GM21447 (cell line): ENCODE measurements at regions not wholly inside any gene's neighbourhood (a gene's known extent, or its start where the extent isn't known, plus 50 kb on each side); places are given as distances from the start of the nearest gene placed in this dataset.

Experiments used
- ATAC-seq: cut with Tn5 transposase; IDR thresholded peaks from one replicate; pipeline ENCODE4 v1.9.1; 2021; ENCODE audit not compliant: unreplicated experiment

GRCh38 chr11:31865606-31866300 is 54.6 kb upstream of the PAX6 start:
- no peak for ATAC-seq

GRCh38 chr11:31863170-31863832 is 52.2 kb upstream of the PAX6 start:
- ATAC-seq: no peak

DNA sequence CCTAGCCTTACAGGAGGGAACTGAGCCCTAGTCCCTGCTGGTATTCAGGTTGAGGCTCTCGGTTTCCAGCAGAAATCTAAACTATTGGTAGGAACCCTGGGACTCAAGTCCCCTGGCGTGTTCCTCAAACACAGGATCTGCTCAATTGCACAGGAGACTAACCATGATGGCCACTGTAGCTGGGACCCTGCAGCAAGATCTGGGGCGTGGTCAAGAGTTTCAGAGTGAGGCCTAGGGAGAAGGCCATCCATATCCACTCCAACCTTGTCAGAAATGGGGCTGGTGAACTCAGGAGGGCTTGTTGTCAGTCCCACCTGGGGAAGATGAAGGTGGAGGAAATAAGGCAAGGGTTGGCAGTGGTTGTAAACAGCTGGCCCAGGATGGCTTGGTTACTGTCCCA is 49.9 kb upstream of the PAX6 start:
- ATAC-seq: no peak
